ENCODE measurements at regions not wholly inside any gene's neighbourhood (a gene's known extent, or its start where the extent isn't known, plus 50 kb on each side); places are given as distances from the start of the nearest gene placed in this dataset.
"Not testable (repeated sequence)": the region's sequence is repeated elsewhere in the genome, so short reads cannot be mapped to it uniquely, and the experiment has no call there.

- CTCF ChIA-PET: no interaction called here
- intact Hi-C loops (cut with micrococcal nuclease; ENCODE audit: unreplicated experiment): no loop called here
- TF ChIP-seq CTCF (conservative IDR thresholded peaks at IDR 0.05; ENCODE audit: low read depth, low read length): no peak
- no peak for TF ChIP-seq EZH2 (IDR thresholded peaks at IDR 0.05; ENCODE audit: borderline replicate concordance, low read depth, low read length, poor library complexity, severe bottlenecking)
- no peaks in the 10 kb centered on the region for H3K27me3 ChIP-seq (replicated peaks; ENCODE audit: insufficient read depth, low read depth, low read length, poor library complexity)
- POLR2A ChIA-PET (ENCODE audit: low non-redundant PET): no interaction called here
- no peak overlapping the region for H3K27ac ChIP-seq (ENCODE audit: low read depth, low read length, poor library complexity, severe bottlenecking)
- no peaks in the 10 kb centered on the region for H3K36me3 ChIP-seq (ENCODE audit: insufficient read depth, low read length, poor library complexity, severe bottlenecking)
- H3K4me3 ChIP-seq (ENCODE audit: low read depth, low read length, poor library complexity, severe bottlenecking): no peak overlapping the region
- H3K9me3 ChIP-seq (ENCODE audit: low read depth, low read length, poor library complexity, severe bottlenecking): peaks cover 5% of the 10 kb centered on the region
- H3K4me1 ChIP-seq (ENCODE audit: insufficient read depth, low read length, poor library complexity, severe bottlenecking): no peaks in the 10 kb centered on the region
- no TSS peak for BruUV-seq (replicated peaks)
- DNase-seq (ENCODE audit: low spot score): no peak
Measured at GRCh38 chr4:153880983-153881382, 92.1 kb upstream of the SFRP2 start.

DNA sequence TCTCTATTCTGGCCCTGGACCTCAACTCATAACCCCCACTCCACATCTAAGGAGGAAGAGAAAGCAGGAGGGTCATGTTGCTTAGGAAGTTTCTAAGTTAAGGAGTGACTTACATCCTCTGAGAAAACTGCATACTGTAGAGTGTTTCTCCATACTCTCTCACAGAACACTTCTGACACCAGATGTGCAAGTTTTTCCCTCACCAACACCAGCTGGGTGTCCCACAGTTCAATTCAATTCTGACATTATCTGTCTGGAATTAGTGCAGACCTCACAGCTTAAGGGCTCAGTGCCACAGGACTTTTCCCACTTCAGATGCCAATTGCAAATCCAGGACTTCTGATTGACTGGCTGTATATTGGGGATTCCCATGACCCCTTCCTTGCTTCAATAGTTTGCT is 89.0 kb upstream of the SFRP2 start:
- TF ChIP-seq EZH2 (IDR thresholded peaks at IDR 0.05; ENCODE audit: borderline replicate concordance, low read depth, low read length, poor library complexity, severe bottlenecking) (no peak), CTCF (conservative IDR thresholded peaks at IDR 0.05; ENCODE audit: low read depth, low read length) (no peak)
- H3K27me3 ChIP-seq (replicated peaks; ENCODE audit: insufficient read depth, low read depth, low read length, poor library complexity): no peaks in the 10 kb centered on the region
- no peak for DNase-seq (ENCODE audit: low spot score)
- H3K4me1 ChIP-seq (ENCODE audit: insufficient read depth, low read length, poor library complexity, severe bottlenecking): no peaks in the 10 kb centered on the region
- H3K36me3 ChIP-seq (ENCODE audit: insufficient read depth, low read length, poor library complexity, severe bottlenecking): no peaks in the 10 kb centered on the region
- no TSS peak for BruUV-seq (replicated peaks)
- peaks cover 5% of the 10 kb centered on the region for H3K9me3 ChIP-seq (ENCODE audit: low read depth, low read length, poor library complexity, severe bottlenecking)
- intact Hi-C loops (cut with micrococcal nuclease; ENCODE audit: unreplicated experiment): no loop called here
- ChIA-PET POLR2A (ENCODE audit: low non-redundant PET) (no interaction called here), CTCF (no interaction called here)
- H3K27ac ChIP-seq (ENCODE audit: low read depth, low read length, poor library complexity, severe bottlenecking): no peak overlapping the region
- no peak overlapping the region for H3K4me3 ChIP-seq (ENCODE audit: low read depth, low read length, poor library complexity, severe bottlenecking)

DNA sequence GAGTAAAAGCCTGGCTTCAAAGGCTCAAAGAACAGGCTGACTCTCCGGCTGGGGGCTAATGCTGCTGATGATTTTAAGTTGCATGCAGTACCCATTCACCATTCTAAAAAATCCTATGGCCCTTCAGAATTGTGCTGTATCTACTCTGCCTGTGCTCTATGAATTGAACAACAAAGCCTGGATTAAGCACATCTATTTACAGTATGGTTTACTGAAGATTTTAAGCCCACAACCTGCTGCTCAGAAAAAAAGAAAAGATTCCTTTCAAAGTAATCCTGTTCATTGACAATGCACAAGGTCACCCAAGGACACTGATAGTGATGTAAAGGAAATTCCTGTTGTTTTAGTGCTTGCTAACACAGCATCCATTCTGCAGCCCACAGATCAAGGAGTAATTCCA is 84.9 kb upstream of the SFRP2 start:
- H3K4me3 ChIP-seq (ENCODE audit: low read depth, low read length, poor library complexity, severe bottlenecking): no peak overlapping the region
- intact Hi-C loops (cut with micrococcal nuclease; ENCODE audit: unreplicated experiment): no loop called here
- CTCF ChIA-PET: no interaction called here
- no peaks in the 10 kb centered on the region for H3K9me3 ChIP-seq (ENCODE audit: low read depth, low read length, poor library complexity, severe bottlenecking)
- H3K36me3 ChIP-seq (ENCODE audit: insufficient read depth, low read length, poor library complexity, severe bottlenecking): no peaks in the 10 kb centered on the region
- TF ChIP-seq EZH2 (IDR thresholded peaks at IDR 0.05; ENCODE audit: borderline replicate concordance, low read depth, low read length, poor library complexity, severe bottlenecking): no peak
- TF ChIP-seq CTCF (conservative IDR thresholded peaks at IDR 0.05; ENCODE audit: low read depth, low read length): no peak
- POLR2A ChIA-PET (ENCODE audit: low non-redundant PET): no interaction called here
- no TSS peak for BruUV-seq (replicated peaks)
- no peak overlapping the region for H3K27ac ChIP-seq (ENCODE audit: low read depth, low read length, poor library complexity, severe bottlenecking)
- H3K4me1 ChIP-seq (ENCODE audit: insufficient read depth, low read length, poor library complexity, severe bottlenecking): no peaks in the 10 kb centered on the region
- DNase-seq (ENCODE audit: low spot score): no peak
- H3K27me3 ChIP-seq (replicated peaks; ENCODE audit: insufficient read depth, low read depth, low read length, poor library complexity): peaks cover 6% of the 10 kb centered on the region

DNA sequence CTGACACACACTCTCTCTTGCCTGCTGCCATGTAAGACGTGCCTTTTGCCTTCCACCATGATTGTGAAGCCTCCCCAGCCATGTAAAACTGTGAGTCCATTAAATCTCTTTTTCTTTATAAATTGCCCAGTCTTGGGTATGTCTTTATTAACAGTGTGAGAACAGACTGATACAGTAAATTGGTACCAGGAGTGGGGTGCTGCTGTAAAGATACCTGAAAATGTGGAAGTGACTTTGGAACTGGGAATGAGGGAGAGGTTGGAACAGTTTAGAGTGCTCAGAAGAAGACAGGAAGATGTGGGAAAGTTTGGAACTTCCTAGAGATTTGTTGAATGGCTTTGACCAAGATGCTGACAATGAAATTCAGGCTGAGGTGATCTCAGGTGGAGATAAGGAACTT is 77.9 kb upstream of the SFRP2 start:
- DNase-seq (ENCODE audit: low spot score); H3K27me3 ChIP-seq (replicated peaks; ENCODE audit: insufficient read depth, low read depth, low read length, poor library complexity); H3K4me3 ChIP-seq (ENCODE audit: low read depth, low read length, poor library complexity, severe bottlenecking); intact Hi-C loops (cut with micrococcal nuclease; ENCODE audit: unreplicated experiment); H3K36me3 ChIP-seq (ENCODE audit: insufficient read depth, low read length, poor library complexity, severe bottlenecking); POLR2A ChIA-PET (ENCODE audit: low non-redundant PET); H3K4me1 ChIP-seq (ENCODE audit: insufficient read depth, low read length, poor library complexity, severe bottlenecking); BruUV-seq (replicated peaks); H3K27ac ChIP-seq (ENCODE audit: low read depth, low read length, poor library complexity, severe bottlenecking); H3K9me3 ChIP-seq (ENCODE audit: low read depth, low read length, poor library complexity, severe bottlenecking); CTCF ChIA-PET: not testable (repeated sequence)
